BJ (cell line): ENCODE measurements at regions not wholly inside any gene's neighbourhood (a gene's known extent, or its start where the extent isn't known, plus 50 kb on each side); places are given as distances from the start of the nearest gene placed in this dataset.

Experiments
- CTCF ChIA-PET: fragments of 350-600 bp; formaldehyde crosslinking; extraction: SDS; loops from one replicate; lab custom pipeline; 2021; ENCODE audit warnings: antibody characterized with exemption, inconsistent platforms; lab: Yijun Ruan, JAX
- POLR2A ChIA-PET: fragments of 300-600 bp; sonication (Branson Sonifier 250); formaldehyde crosslinking; extraction: SDS; loops from one replicate; lab custom pipeline; 2021; ENCODE audit warnings: antibody characterized with exemption; lab: Charles Lee
- DNase-seq: peaks from one replicate; pipeline ENCODE4 v3.0.0-alpha.2; 2011; ENCODE audit warnings: low read depth
- H3K27me3 ChIP-seq: 2 replicates; pipeline ENCODE4 v1.6.0; 2011; ENCODE audit warnings: low read length; ENCODE audit not compliant: control insufficient read depth, insufficient read depth
- H3K36me3 ChIP-seq: 2 replicates; pipeline ENCODE4 v1.5.1; 2011; ENCODE audit warnings: low read length; ENCODE audit not compliant: control insufficient read depth, insufficient read depth
- H3K4me3 ChIP-seq: 2 replicates; pipeline ENCODE4 v1.5.1; 2011; ENCODE audit warnings: low read depth, mild to moderate bottlenecking, control low read depth, low read length
- TF ChIP-seq, protein P1 (sequence below): IDR thresholded peaks from 2 replicates; pipeline ENCODE4 v1.5.1; 2011; ENCODE audit warnings: low read depth, mild to moderate bottlenecking, control low read depth, inconsistent platforms, low read length, moderate library complexity; ENCODE audit not compliant: insufficient read depth

DNA sequence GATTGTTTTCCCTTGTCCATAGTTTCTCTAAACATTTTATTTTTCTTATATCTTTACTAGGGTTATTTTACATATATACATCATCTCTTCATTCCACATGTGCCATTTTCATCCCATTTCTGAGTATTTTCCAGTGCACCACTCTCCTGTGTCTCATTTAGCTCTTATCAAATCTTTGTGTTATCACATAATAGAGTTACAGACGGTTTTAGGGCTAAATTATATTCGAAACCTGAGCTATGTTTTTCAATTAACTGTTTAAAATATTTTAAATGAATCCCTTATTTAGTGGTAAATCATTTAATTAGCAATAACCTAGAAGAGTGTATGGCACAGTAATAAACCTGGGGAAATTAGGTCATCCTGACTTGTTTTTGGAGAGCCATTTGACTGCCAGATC is 160.4 kb upstream of the DCN start:
- H3K27me3 ChIP-seq: no peaks in the 10 kb centered on the region
- TF ChIP-seq, protein P1, sequence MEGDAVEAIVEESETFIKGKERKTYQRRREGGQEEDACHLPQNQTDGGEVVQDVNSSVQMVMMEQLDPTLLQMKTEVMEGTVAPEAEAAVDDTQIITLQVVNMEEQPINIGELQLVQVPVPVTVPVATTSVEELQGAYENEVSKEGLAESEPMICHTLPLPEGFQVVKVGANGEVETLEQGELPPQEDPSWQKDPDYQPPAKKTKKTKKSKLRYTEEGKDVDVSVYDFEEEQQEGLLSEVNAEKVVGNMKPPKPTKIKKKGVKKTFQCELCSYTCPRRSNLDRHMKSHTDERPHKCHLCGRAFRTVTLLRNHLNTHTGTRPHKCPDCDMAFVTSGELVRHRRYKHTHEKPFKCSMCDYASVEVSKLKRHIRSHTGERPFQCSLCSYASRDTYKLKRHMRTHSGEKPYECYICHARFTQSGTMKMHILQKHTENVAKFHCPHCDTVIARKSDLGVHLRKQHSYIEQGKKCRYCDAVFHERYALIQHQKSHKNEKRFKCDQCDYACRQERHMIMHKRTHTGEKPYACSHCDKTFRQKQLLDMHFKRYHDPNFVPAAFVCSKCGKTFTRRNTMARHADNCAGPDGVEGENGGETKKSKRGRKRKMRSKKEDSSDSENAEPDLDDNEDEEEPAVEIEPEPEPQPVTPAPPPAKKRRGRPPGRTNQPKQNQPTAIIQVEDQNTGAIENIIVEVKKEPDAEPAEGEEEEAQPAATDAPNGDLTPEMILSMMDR: no peak
- no peaks in the 10 kb centered on the region for H3K36me3 ChIP-seq
- CTCF ChIA-PET: no interaction called here
- no peak overlapping the region for H3K4me3 ChIP-seq
- POLR2A ChIA-PET: no interaction called here
- DNase-seq: no peak

DNA sequence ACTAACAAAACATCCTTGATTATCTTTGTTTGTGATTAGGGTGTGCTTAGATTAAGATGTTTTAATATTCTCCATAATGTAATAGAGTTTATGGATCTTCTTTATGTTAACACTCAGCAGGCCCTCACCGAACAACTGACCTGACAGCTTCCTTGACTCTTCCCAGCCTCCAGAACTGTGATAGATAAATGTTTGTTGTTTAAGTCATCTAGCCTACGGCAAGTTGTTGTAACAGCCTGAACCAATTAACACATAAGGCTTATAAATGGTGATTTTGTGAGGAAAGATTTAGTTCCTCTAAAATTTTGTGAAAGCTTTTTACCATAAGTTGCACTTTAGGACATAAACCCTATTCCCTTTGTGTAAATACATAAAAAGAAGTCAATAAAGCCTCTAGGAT is 156.5 kb upstream of the DCN start:
- no peaks in the 10 kb centered on the region for H3K36me3 ChIP-seq
- no peak overlapping the region for H3K4me3 ChIP-seq
- TF ChIP-seq, protein P1: no peak
- ChIA-PET POLR2A (no interaction called here), CTCF (no interaction called here)
- no peak for DNase-seq
- no peaks in the 10 kb centered on the region for H3K27me3 ChIP-seq

DNA sequence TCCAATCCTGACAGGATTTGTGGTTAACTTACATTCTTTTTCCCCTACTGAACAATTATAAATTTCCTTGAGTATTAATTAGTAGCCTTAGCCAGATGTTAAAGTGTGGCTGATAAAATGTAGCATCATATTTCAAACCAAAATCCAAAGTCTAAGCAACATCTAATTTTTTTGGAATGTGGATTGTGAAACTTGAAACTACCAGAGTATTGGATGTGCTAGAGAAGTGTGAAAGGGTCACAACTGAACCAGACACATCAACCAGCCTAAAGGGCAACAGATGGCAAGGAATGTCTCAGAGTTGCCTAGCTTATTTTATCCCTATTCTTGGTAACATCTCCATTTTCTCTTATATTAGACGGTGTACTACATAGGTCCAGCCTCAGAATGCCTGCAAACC is 153.1 kb upstream of the DCN start:
- ChIA-PET CTCF (interaction anchor here (0.7 to 1.9 kb wide), 4 partner anchors 17 to 357 kb away, joined by 3 to 5 read pairs (median 4); no protein-coding TSS in a partner anchor), POLR2A (no interaction called here)
- Histone ChIP-seq H3K4me3 (no peak overlapping the region), H3K27me3 (no peaks in the 10 kb centered on the region), H3K36me3 (no peaks in the 10 kb centered on the region)
- TF ChIP-seq, protein P1: no peak
- no peak for DNase-seq

DNA sequence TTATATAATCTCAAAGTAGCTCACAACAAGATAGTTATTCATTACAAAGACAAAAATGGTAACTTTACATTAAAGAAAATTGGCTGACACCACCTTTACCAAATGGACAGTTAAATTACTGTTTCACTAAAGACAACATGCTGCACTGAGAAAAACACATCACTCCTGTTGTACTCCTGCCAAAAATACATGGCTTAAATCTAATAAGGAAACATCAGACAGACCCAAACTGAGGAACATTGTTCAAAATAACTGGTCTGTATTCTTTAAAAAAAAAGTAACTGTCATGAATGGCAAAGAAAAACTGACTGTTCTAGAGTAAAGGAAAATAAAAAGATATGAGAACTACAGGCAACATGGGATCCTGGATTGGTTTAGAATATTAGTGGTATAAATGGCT is 151.3 kb upstream of the DCN start:
- ChIA-PET POLR2A (no interaction called here), CTCF (interaction anchor here (1.3 kb wide), 1 partner anchor 22 kb away, joined by 4 read pairs; no protein-coding TSS in a partner anchor)
- Histone ChIP-seq H3K27me3 (no peaks in the 10 kb centered on the region), H3K4me3 (no peak overlapping the region), H3K36me3 (no peaks in the 10 kb centered on the region)
- no peak for DNase-seq
- TF ChIP-seq, protein P1: no peak

DNA sequence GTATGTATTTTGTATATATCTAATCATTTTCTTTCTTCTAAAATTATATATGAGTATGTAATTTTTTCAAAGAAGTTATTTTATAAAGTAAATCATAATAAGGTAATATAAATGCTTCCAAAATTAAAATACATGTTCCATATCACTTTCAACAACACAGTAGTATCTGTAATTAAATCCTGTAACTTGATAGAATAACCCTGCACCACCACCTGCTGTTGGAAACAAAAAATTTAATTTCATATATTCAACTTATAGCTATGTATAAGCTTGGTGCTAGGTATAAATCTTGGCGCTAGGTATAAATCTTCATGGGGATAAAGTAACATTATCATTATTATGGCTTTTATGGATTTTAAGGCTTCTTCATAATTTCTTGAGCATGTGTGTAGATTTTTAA is 149.7 kb upstream of the DCN start:
- ChIA-PET CTCF (interaction anchor here (0.7 to 1.0 kb wide), 2 partner anchors 122 to 352 kb away, joined by 3 to 4 read pairs; no protein-coding TSS in a partner anchor), POLR2A (no interaction called here)
- no peak overlapping the region for H3K4me3 ChIP-seq
- DNase-seq: no peak
- TF ChIP-seq, protein P1: no peak
- no peaks in the 10 kb centered on the region for H3K36me3 ChIP-seq
- no peaks in the 10 kb centered on the region for H3K27me3 ChIP-seq
